ENCODE measurements at regions not wholly inside any gene's neighbourhood (a gene's known extent, or its start where the extent isn't known, plus 50 kb on each side); places are given as distances from the start of the nearest gene placed in this dataset.

- TF ChIP-seq CTCF (conservative IDR thresholded peaks at IDR 0.05): no peak
- H3K9me3 Mint-ChIP-seq: peaks cover 10% of the 10 kb centered on the region
- no peak for DNase-seq (ENCODE audit: extremely low spot score, unreplicated experiment)
- peaks cover 18% of the 10 kb centered on the region for H3K4me1 Mint-ChIP-seq (ENCODE audit: unreplicated experiment)
- no peak overlapping the region for H3K4me3 Mint-ChIP-seq
- peak overlapping the region; percentile 60 for H3K27ac Mint-ChIP-seq
- H3K27me3 Mint-ChIP-seq: peaks cover 4% of the 10 kb centered on the region
- H3K36me3 Mint-ChIP-seq: no peaks in the 10 kb centered on the region
Measured at GRCh38 chr2:11983401-11983800, 237.0 kb downstream of the LPIN1 start.

GRCh38 chr2:11983870-11984269 is 237.4 kb downstream of the LPIN1 start:
- Mint-ChIP-seq H3K4me1 (ENCODE audit: unreplicated experiment) (peaks cover 18% of the 10 kb centered on the region), H3K9me3 (peaks cover 10% of the 10 kb centered on the region), H3K27me3 (peaks cover 4% of the 10 kb centered on the region), H3K4me3 (no peak overlapping the region), H3K36me3 (no peaks in the 10 kb centered on the region), H3K27ac (peak overlapping the region; percentile 60)
- no peak for TF ChIP-seq CTCF (conservative IDR thresholded peaks at IDR 0.05)
- no peak for DNase-seq (ENCODE audit: extremely low spot score, unreplicated experiment)

- Mint-ChIP-seq H3K27me3 (peaks cover 4% of the 10 kb centered on the region), H3K9me3 (peaks cover 10% of the 10 kb centered on the region), H3K27ac (no peak overlapping the region), H3K4me3 (peak overlapping the region; percentile 30), H3K4me1 (ENCODE audit: unreplicated experiment) (peaks cover 18% of the 10 kb centered on the region), H3K36me3 (no peaks in the 10 kb centered on the region)
- DNase-seq (ENCODE audit: extremely low spot score, unreplicated experiment): no peak
- TF ChIP-seq CTCF (conservative IDR thresholded peaks at IDR 0.05): no peak
Measured at GRCh38 chr2:11984316-11985158, 238.1 kb downstream of the LPIN1 start.

GRCh38 chr2:11985817-11986566 is 239.6 kb downstream of the LPIN1 start:
- peaks cover 10% of the 10 kb centered on the region for H3K9me3 Mint-ChIP-seq
- DNase-seq (ENCODE audit: extremely low spot score, unreplicated experiment): no peak
- no peak overlapping the region for H3K4me3 Mint-ChIP-seq
- H3K27me3 Mint-ChIP-seq: peaks cover 4% of the 10 kb centered on the region
- peaks cover 18% of the 10 kb centered on the region for H3K4me1 Mint-ChIP-seq (ENCODE audit: unreplicated experiment)
- no peaks in the 10 kb centered on the region for H3K36me3 Mint-ChIP-seq
- TF ChIP-seq CTCF (conservative IDR thresholded peaks at IDR 0.05): no peak
- H3K27ac Mint-ChIP-seq: no peak overlapping the region

GRCh38 chr2:11987151-11987550 is 240.7 kb downstream of the LPIN1 start:
- Mint-ChIP-seq H3K4me1 (ENCODE audit: unreplicated experiment) (peaks cover 18% of the 10 kb centered on the region), H3K36me3 (no peaks in the 10 kb centered on the region), H3K27me3 (peaks cover 4% of the 10 kb centered on the region), H3K9me3 (peaks cover 6% of the 10 kb centered on the region), H3K27ac (no peak overlapping the region), H3K4me3 (no peak overlapping the region)
- TF ChIP-seq CTCF (conservative IDR thresholded peaks at IDR 0.05): no peak
- DNase-seq (ENCODE audit: extremely low spot score, unreplicated experiment): no peak
